ENCODE measurements at regions not wholly inside any gene's neighbourhood (a gene's known extent, or its start where the extent isn't known, plus 50 kb on each side); places are given as distances from the start of the nearest gene placed in this dataset.

DNA sequence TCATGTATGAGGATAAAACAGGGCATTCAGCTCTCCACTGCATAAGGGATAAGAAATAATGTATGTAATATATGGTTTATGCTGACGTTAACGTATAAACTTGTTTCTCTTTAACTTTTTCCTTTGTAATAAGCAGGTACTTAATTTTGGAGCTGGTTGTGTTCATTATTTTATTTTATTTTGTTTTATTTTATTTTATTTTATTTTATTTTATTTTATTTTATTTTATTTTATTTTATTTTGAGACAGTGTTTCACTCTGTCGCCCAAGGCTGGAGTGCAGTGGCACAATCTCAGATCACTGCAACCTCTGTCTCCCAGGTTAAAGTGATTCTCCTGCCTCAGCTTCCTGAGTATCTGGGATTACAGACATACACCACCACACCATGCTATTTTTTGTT is 1932.6 kb upstream of the TENM3 start:
- Histone ChIP-seq H3K27me3 (no peaks in the 10 kb centered on the region), H3K36me3 (no peaks in the 10 kb centered on the region), H3K9me3 (no peaks in the 10 kb centered on the region), H3K4me3 (no peak overlapping the region), H3K4me1 (no peaks in the 10 kb centered on the region), H3K27ac (no peak overlapping the region)
- no peak for DNase-seq
- no peak for TF ChIP-seq POLR2A (IDR thresholded peaks at IDR 0.05)
- TF ChIP-seq, protein P1, sequence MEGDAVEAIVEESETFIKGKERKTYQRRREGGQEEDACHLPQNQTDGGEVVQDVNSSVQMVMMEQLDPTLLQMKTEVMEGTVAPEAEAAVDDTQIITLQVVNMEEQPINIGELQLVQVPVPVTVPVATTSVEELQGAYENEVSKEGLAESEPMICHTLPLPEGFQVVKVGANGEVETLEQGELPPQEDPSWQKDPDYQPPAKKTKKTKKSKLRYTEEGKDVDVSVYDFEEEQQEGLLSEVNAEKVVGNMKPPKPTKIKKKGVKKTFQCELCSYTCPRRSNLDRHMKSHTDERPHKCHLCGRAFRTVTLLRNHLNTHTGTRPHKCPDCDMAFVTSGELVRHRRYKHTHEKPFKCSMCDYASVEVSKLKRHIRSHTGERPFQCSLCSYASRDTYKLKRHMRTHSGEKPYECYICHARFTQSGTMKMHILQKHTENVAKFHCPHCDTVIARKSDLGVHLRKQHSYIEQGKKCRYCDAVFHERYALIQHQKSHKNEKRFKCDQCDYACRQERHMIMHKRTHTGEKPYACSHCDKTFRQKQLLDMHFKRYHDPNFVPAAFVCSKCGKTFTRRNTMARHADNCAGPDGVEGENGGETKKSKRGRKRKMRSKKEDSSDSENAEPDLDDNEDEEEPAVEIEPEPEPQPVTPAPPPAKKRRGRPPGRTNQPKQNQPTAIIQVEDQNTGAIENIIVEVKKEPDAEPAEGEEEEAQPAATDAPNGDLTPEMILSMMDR (IDR thresholded peaks at IDR 0.05 in 4 of 5, conservative IDR thresholded peaks at IDR 0.05 in 1 of 5): no peak
- in situ Hi-C loops (cut with MboI; ENCODE audit: low sequenced_read_pairs in 4 of 4) (no loop called here), intact Hi-C loops (cut with DNase I; ENCODE audit: low total_unique reads) (no loop called here)
- ATAC-seq: no peak

GRCh38 chr4:180314972-180315371 is 1928.2 kb upstream of the TENM3 start:
- Histone ChIP-seq H3K4me1 (no peaks in the 10 kb centered on the region), H3K36me3 (no peaks in the 10 kb centered on the region), H3K9me3 (no peaks in the 10 kb centered on the region), H3K27ac (no peak overlapping the region), H3K4me3 (no peak overlapping the region), H3K27me3 (no peaks in the 10 kb centered on the region)
- ATAC-seq (no peak), DNase-seq (no peak)
- TF ChIP-seq, protein P1 (IDR thresholded peaks at IDR 0.05 in 4 of 5, conservative IDR thresholded peaks at IDR 0.05 in 1 of 5): no peak
- TF ChIP-seq POLR2A (IDR thresholded peaks at IDR 0.05): no peak
- intact Hi-C loops (cut with DNase I; ENCODE audit: low total_unique reads): no loop called here
- in situ Hi-C loops (cut with MboI; ENCODE audit: low sequenced_read_pairs in 4 of 4): no loop called here

DNA sequence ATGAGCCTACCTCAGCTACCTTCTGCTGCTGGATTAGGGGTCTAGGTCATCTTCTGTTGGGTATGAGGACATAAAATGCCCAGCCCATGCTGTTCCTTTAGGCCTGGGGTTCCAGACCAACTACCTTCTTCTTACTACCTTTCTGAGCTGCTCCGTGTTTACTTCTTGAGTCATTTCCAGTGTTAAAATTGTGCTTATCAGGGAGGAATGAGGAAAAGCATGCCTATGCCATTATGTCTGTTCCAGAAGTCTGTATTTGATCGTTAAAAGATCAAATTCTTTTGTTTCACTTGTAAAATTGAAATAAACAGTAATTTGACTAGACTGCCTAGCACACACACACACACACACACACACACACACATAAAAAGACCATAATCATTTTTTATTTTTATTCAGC is 1912.7 kb upstream of the TENM3 start:
- no peaks in the 10 kb centered on the region for H3K4me1 ChIP-seq
- in situ Hi-C loops (cut with MboI; ENCODE audit: low sequenced_read_pairs in 4 of 4): no loop called here
- no peak overlapping the region for H3K27ac ChIP-seq
- H3K36me3 ChIP-seq: no peaks in the 10 kb centered on the region
- H3K4me3 ChIP-seq: no peak overlapping the region
- DNase-seq (no peak), ATAC-seq (no peak)
- H3K27me3 ChIP-seq: no peaks in the 10 kb centered on the region
- H3K9me3 ChIP-seq: no peaks in the 10 kb centered on the region
- TF ChIP-seq, protein P1 (IDR thresholded peaks at IDR 0.05 in 4 of 5, conservative IDR thresholded peaks at IDR 0.05 in 1 of 5): no peak
- TF ChIP-seq POLR2A (IDR thresholded peaks at IDR 0.05): no peak
- intact Hi-C loops (cut with DNase I; ENCODE audit: low total_unique reads): no loop called here

DNA sequence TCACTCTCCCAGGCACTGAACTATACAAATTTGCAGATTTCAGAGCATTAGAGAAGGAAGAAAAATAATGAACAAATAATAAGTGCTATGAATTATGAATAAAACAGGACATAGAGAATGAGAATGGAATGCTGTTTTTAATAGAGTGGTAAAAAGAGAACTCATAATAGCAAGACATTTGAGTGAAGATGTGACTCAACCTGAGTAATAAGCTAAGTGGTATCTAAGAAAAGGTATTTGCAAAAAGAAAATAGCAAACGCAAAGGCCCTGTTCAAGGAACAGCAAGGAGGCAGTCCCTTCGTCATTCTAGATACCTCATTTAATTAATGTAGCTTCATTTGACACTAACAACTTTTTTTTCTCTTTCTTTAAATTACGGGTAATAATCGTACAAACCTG is 1910.0 kb upstream of the TENM3 start:
- in situ Hi-C loops (cut with MboI; ENCODE audit: low sequenced_read_pairs in 4 of 4): no loop called here
- TF ChIP-seq, protein P1 (IDR thresholded peaks at IDR 0.05 in 4 of 5, conservative IDR thresholded peaks at IDR 0.05 in 1 of 5): no peak
- no peak for TF ChIP-seq POLR2A (IDR thresholded peaks at IDR 0.05)

DNA sequence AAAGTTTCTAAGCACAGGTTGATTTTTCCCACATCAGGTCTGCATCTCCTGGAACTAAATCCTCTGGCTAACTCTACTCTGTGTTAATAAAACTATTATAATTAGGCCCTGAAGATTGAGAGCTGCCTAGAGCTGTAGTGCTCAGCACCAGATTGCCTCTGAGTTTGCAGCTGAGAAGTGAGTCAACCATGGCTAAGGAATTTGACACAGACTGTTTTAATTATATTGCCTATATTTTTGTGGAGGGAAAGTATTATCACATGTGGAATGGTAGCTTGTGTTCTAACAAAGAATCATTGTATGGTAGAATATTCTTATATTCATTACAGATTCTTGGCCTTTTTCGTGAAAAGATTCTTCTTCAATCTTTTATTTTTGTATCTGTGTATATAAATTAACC is 1907.6 kb upstream of the TENM3 start:
- no peak overlapping the region for H3K27ac ChIP-seq

More for the DNA sequence above, 1910.0 kb upstream of the TENM3 start:
- no peak for ATAC-seq
- intact Hi-C loops (cut with DNase I; ENCODE audit: low total_unique reads): no loop called here
- H3K27me3 ChIP-seq: no peaks in the 10 kb centered on the region
- H3K4me1 ChIP-seq: no peaks in the 10 kb centered on the region
- no peak overlapping the region for H3K4me3 ChIP-seq
- no peak overlapping the region for H3K27ac ChIP-seq
- H3K36me3 ChIP-seq: no peaks in the 10 kb centered on the region
- H3K9me3 ChIP-seq: no peaks in the 10 kb centered on the region
- no peak for DNase-seq

More for the DNA sequence above, 1907.6 kb upstream of the TENM3 start:
- DNase-seq (no peak), ATAC-seq (no peak)
- in situ Hi-C loops (cut with MboI; ENCODE audit: low sequenced_read_pairs in 4 of 4) (no loop called here), intact Hi-C loops (cut with DNase I; ENCODE audit: low total_unique reads) (no loop called here)
- Histone ChIP-seq H3K27me3 (no peaks in the 10 kb centered on the region), H3K9me3 (no peaks in the 10 kb centered on the region), H3K4me3 (no peak overlapping the region), H3K36me3 (no peaks in the 10 kb centered on the region), H3K4me1 (no peaks in the 10 kb centered on the region)
- TF ChIP-seq, protein P1 (IDR thresholded peaks at IDR 0.05 in 4 of 5, conservative IDR thresholded peaks at IDR 0.05 in 1 of 5): no peak
- no peak for TF ChIP-seq POLR2A (IDR thresholded peaks at IDR 0.05)

All from gastrocnemius medialis (tissue), 4 donors.